HG03469 (cell line): ENCODE measurements at regions not wholly inside any gene's neighbourhood (a gene's known extent, or its start where the extent isn't known, plus 50 kb on each side); places are given as distances from the start of the nearest gene placed in this dataset.
A peak's percentile ranks its signal among the peaks of the same experiment; 100 is the strongest.
"Not testable (repeated sequence)": the region's sequence is repeated elsewhere in the genome, so short reads cannot be mapped to it uniquely, and the experiment has no call there.

ENCODE experiments used
- ATAC-seq: cut with Tn5 transposase; IDR thresholded peaks from one replicate; pipeline ENCODE4 v1.9.1; 2021; ENCODE audit warnings: mild to moderate bottlenecking, moderate library complexity, moderate number of reproducible peaks; ENCODE audit not compliant: unreplicated experiment

- ATAC-seq: no peak
Measured at GRCh38 chr2:7094231-7094741, 177.1 kb downstream of the RNF144A start.

- ATAC-seq: no peak
Measured at GRCh38 chr2:7096726-7097352, 179.6 kb downstream of the RNF144A start.

GRCh38 chr2:7097353-7097895 lies 180.2 kb downstream of the RNF144A start:
- peak; percentile 76 for ATAC-seq

- no peak for ATAC-seq
Measured at GRCh38 chr2:7098816-7099215, 181.6 kb downstream of the RNF144A start.

- not testable (repeated sequence) for ATAC-seq
Measured at GRCh38 chr2:7099687-7100086, 182.5 kb downstream of the RNF144A start.

- no peak for ATAC-seq
Measured at GRCh38 chr2:7102826-7103225, 185.6 kb downstream of the RNF144A start.

- no peak for ATAC-seq
Measured at GRCh38 chr2:7108792-7109532, 191.8 kb downstream of the RNF144A start.

- no peak for ATAC-seq
Measured at GRCh38 chr2:7109533-7109885, 192.3 kb downstream of the RNF144A start.

GRCh38 chr2:7111626-7112025 lies 194.4 kb downstream of the RNF144A start:
- no peak for ATAC-seq

- no peak for ATAC-seq
Measured at GRCh38 chr2:7115364-7115763, 198.2 kb downstream of the RNF144A start.

GRCh38 chr2:7115906-7116305 lies 198.7 kb downstream of the RNF144A start:
- ATAC-seq: no peak

- ATAC-seq: no peak
Measured at GRCh38 chr2:7116511-7116910, 199.3 kb downstream of the RNF144A start.

GRCh38 chr2:7117076-7117475 lies 199.9 kb downstream of the RNF144A start:
- ATAC-seq: no peak

GRCh38 chr2:7118606-7119131 lies 201.5 kb downstream of the RNF144A start:
- no peak for ATAC-seq

GRCh38 chr2:7119132-7119835 lies 202.1 kb downstream of the RNF144A start:
- no peak for ATAC-seq

GRCh38 chr2:7121851-7122250 lies 204.6 kb downstream of the RNF144A start:
- no peak for ATAC-seq

GRCh38 chr2:7127156-7127555 lies 209.9 kb downstream of the RNF144A start:
- no peak for ATAC-seq

- ATAC-seq: no peak
Measured at GRCh38 chr2:7127687-7128086, 210.5 kb downstream of the RNF144A start.

- no peak for ATAC-seq
Measured at GRCh38 chr2:7131261-7131660, 214.0 kb downstream of the RNF144A start.

- ATAC-seq: no peak
Measured at GRCh38 chr2:7132753-7133152, 215.5 kb downstream of the RNF144A start.

- no peak for ATAC-seq
Measured at GRCh38 chr2:7133521-7133920, 216.3 kb downstream of the RNF144A start.
